Natural killer cell treated with Interleukin-12 subunit alpha and Interleukin-12 subunit beta and Interleukin-15 and Interleukin-18, amount 100 ng/mL, for 72 hours (primary cell): ENCODE measurements at regions not wholly inside any gene's neighbourhood (a gene's known extent, or its start where the extent isn't known, plus 50 kb on each side); places are given as distances from the start of the nearest gene placed in this dataset.

Source experiments
- ATAC-seq, 2 donors: fragments of 150-1000 bp; cut with Tn5 transposase in 1 of 2; sonication (Bioruptor Pico), chemical (Tn5 transposase) in 1 of 2; 2 replicates each; pipeline ENCODE4 v1.10.0; 2021
- DNase-seq: peaks from one replicate; pipeline ENCODE4 v3.0.0; 2022; ENCODE audit warnings: low spot score
- H3K27ac Mint-ChIP-seq, 2 donors: 1 replicate in 1 of 2; 2 replicates in 1 of 2; pipeline ENCODE4 v1.8.0; 2022; ENCODE audit warnings: mixed read lengths in 2 of 2, mild to moderate bottlenecking in 1 of 2, moderate library complexity in 1 of 2
- H3K27me3 Mint-ChIP-seq, 2 donors: 1 replicate in 1 of 2; 2 replicates in 1 of 2; pipeline ENCODE4 v1.8.0; 2022; ENCODE audit warnings: mixed read lengths in 2 of 2
- H3K36me3 Mint-ChIP-seq: one replicate; pipeline ENCODE4 v1.8.0; 2022; ENCODE audit warnings: mixed read lengths
- H3K4me1 Mint-ChIP-seq, 2 donors: 1 replicate in 1 of 2; 2 replicates in 1 of 2; pipeline ENCODE4 v1.8.0; 2022; ENCODE audit warnings: low read depth in 2 of 2, mixed read lengths in 2 of 2, mild to moderate bottlenecking in 1 of 2
- H3K4me3 Mint-ChIP-seq: one replicate; pipeline ENCODE4 v1.8.0; 2022; ENCODE audit warnings: mixed read lengths
- H3K9me3 Mint-ChIP-seq: 2 replicates; pipeline ENCODE4 v1.8.0; 2022; ENCODE audit warnings: mixed read lengths

DNA sequence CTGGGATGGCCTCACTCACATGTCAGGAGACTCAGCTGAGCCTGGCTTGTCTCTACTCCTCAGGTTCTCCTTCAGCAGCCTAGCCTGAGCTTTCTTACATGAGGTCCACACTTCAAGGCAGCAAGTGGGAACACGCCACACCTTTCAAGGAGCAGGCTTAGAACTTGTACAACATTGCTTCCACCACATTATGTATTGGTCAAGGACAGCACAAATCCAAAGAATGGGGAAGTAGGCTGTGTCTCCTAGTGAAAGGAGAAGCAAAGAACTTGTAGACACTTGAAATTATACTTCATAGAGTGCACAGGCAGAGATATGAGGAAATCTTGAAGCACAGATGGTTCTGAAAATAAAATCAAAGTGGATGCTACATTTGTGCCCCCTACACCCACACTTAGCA lies 120.9 kb upstream of the NOCT start:
- H3K4me3 Mint-ChIP-seq, result no peak overlapping the region
- H3K27me3 Mint-ChIP-seq, result peaks cover 3 to 6% of the 10 kb centered on the region in 2 donors
- H3K36me3 Mint-ChIP-seq, result no peaks in the 10 kb centered on the region
- no peak for ATAC-seq
- DNase-seq, result no peak
- H3K9me3 Mint-ChIP-seq, result no peaks in the 10 kb centered on the region
- no peaks in the 10 kb centered on the region for H3K4me1 Mint-ChIP-seq
- H3K27ac Mint-ChIP-seq, result no peak overlapping the region

- H3K4me3 Mint-ChIP-seq, result no peak overlapping the region
- ATAC-seq, result no peak
Observed at GRCh38 chr4:138894011-138894410, 121.6 kb upstream of the NOCT start.

GRCh38 chr4:138892483-138893407 lies 122.8 kb upstream of the NOCT start:
- DNase-seq (no peak), ATAC-seq (peak in 1 of 2 donors; percentile 53)
- Mint-ChIP-seq H3K9me3 (no peaks in the 10 kb centered on the region), H3K36me3 (no peaks in the 10 kb centered on the region), H3K4me3 (no peak overlapping the region), H3K27me3 (peaks cover 5 to 6% of the 10 kb centered on the region in 2 donors), H3K27ac (no peak overlapping the region), H3K4me1 (no peaks in the 10 kb centered on the region)

More at GRCh38 chr4:138894011-138894410, 121.6 kb upstream of the NOCT start:
- H3K27ac Mint-ChIP-seq, result no peak overlapping the region
- H3K9me3 Mint-ChIP-seq, result no peaks in the 10 kb centered on the region
- H3K36me3 Mint-ChIP-seq, result no peaks in the 10 kb centered on the region
- DNase-seq, result no peak
- peaks cover 3 to 6% of the 10 kb centered on the region in 2 donors for H3K27me3 Mint-ChIP-seq
- H3K4me1 Mint-ChIP-seq, result no peaks in the 10 kb centered on the region

DNA sequence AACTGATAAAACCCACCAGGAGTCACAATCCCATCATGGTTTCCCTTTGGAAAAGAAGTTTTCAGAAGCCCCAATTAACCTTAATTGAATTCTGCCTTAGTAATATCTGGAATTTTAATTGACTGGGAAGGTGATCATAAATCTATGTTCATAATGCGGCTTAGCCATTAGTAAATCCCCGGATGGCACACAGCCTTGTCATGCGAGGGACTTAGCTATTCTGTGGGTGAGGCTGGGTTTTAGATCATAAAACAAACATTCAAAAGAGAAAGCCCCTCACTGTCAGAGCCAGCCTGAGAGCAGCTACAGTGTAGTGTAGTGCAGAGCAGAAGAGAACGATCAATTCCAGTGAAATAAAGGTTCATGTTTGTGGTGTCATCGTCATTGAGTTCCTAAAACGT lies 124.0 kb upstream of the NOCT start:
- no peak for DNase-seq
- ATAC-seq, result no peak
- H3K36me3 Mint-ChIP-seq, result no peaks in the 10 kb centered on the region
- H3K4me1 Mint-ChIP-seq, result no peaks in the 10 kb centered on the region
- peaks cover under 1 to 5% of the 10 kb centered on the region in 2 donors for H3K27me3 Mint-ChIP-seq
- no peak overlapping the region for H3K4me3 Mint-ChIP-seq
- H3K9me3 Mint-ChIP-seq, result no peaks in the 10 kb centered on the region
- H3K27ac Mint-ChIP-seq, result no peak overlapping the region

GRCh38 chr4:138890891-138891570 lies 124.5 kb upstream of the NOCT start:
- Mint-ChIP-seq H3K27me3 (peaks cover 0 to 4% of the 10 kb centered on the region in 2 donors), H3K4me1 (no peaks in the 10 kb centered on the region), H3K36me3 (no peaks in the 10 kb centered on the region), H3K27ac (no peak overlapping the region), H3K4me3 (no peak overlapping the region), H3K9me3 (no peaks in the 10 kb centered on the region)
- DNase-seq (no peak), ATAC-seq (no peak)

DNA sequence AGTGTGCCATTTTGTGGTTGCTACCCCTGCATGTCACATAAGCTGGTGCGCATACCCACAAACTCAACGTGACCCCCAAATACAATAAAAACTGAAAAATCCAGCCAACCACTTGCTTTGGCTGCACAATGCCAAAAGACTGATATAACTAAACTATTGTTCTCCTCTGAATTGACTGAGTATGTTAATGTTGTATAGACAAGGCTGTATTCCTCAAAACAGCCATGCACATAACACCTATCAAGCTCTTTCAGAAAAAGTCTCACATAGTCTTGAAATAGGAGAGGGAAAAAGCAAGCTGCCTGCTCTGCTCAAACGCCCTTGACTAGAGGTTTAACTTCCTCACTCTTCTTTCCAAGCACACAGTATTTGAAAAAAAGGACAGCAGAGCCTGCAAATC lies 126.4 kb upstream of the NOCT start:
- no peaks in the 10 kb centered on the region for H3K4me1 Mint-ChIP-seq
- H3K4me3 Mint-ChIP-seq, result no peak overlapping the region
- peaks cover 2 to 3% of the 10 kb centered on the region in 2 donors for H3K27me3 Mint-ChIP-seq
- no peaks in the 10 kb centered on the region for H3K9me3 Mint-ChIP-seq
- H3K27ac Mint-ChIP-seq, result no peak overlapping the region
- ATAC-seq, result no peak
- no peak for DNase-seq
- no peaks in the 10 kb centered on the region for H3K36me3 Mint-ChIP-seq

- Mint-ChIP-seq H3K36me3 (no peaks in the 10 kb centered on the region), H3K9me3 (no peaks in the 10 kb centered on the region), H3K27me3 (peaks cover 2 to 7% of the 10 kb centered on the region in 2 donors), H3K4me1 (no peaks in the 10 kb centered on the region), H3K4me3 (no peak overlapping the region), H3K27ac (no peak overlapping the region)
- ATAC-seq (no peak), DNase-seq (no peak)
Observed at GRCh38 chr4:138887741-138888140, 127.8 kb upstream of the NOCT start.

GRCh38 chr4:138887341-138887740 lies 128.2 kb upstream of the NOCT start:
- no peaks in the 10 kb centered on the region for H3K9me3 Mint-ChIP-seq
- H3K27me3 Mint-ChIP-seq, result peaks cover 2 to 7% of the 10 kb centered on the region in 2 donors
- H3K4me1 Mint-ChIP-seq, result no peaks in the 10 kb centered on the region
- DNase-seq, result no peak
- H3K36me3 Mint-ChIP-seq, result no peaks in the 10 kb centered on the region
- no peak overlapping the region for H3K27ac Mint-ChIP-seq
- no peak overlapping the region for H3K4me3 Mint-ChIP-seq
- ATAC-seq, result no peak

- Mint-ChIP-seq H3K9me3 (no peaks in the 10 kb centered on the region), H3K36me3 (no peaks in the 10 kb centered on the region), H3K27me3 (peaks cover 0 to 8% of the 10 kb centered on the region in 2 donors), H3K4me3 (no peak overlapping the region), H3K27ac (no peak overlapping the region), H3K4me1 (no peaks in the 10 kb centered on the region)
- no peak for DNase-seq
- no peak for ATAC-seq
Observed at GRCh38 chr4:138879757-138880156, 135.8 kb upstream of the NOCT start.

GRCh38 chr4:138875891-138876608 lies 139.5 kb upstream of the NOCT start:
- Mint-ChIP-seq H3K9me3 (no peaks in the 10 kb centered on the region), H3K27me3 (peaks cover 3 to 24% of the 10 kb centered on the region in 2 donors), H3K27ac (no peak overlapping the region), H3K4me3 (no peak overlapping the region), H3K36me3 (no peaks in the 10 kb centered on the region), H3K4me1 (no peaks in the 10 kb centered on the region)
- ATAC-seq (no peak), DNase-seq (no peak)

DNA sequence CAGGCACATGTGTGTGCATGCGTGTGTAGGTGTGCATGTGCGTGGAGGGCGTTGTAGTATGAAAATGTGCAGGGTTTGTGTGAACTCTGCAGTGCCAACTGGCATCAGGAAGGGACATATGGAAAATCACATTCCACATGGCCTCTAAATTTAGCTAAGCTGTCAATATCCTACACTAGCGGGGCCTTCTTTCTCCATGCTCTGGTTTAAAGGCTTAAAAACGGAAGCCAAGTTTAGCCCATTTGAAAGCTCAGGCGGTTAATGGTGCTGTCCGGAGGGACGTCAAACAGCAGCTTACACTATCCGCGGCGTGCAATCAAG lies 144.1 kb upstream of the NOCT start:
- no peak for ATAC-seq
- Mint-ChIP-seq H3K4me1 (no peaks in the 10 kb centered on the region), H3K9me3 (no peaks in the 10 kb centered on the region), H3K36me3 (no peaks in the 10 kb centered on the region), H3K4me3 (no peak overlapping the region), H3K27me3 (peaks cover 6 to 25% of the 10 kb centered on the region in 2 donors), H3K27ac (no peak overlapping the region)
- DNase-seq, result no peak

DNA sequence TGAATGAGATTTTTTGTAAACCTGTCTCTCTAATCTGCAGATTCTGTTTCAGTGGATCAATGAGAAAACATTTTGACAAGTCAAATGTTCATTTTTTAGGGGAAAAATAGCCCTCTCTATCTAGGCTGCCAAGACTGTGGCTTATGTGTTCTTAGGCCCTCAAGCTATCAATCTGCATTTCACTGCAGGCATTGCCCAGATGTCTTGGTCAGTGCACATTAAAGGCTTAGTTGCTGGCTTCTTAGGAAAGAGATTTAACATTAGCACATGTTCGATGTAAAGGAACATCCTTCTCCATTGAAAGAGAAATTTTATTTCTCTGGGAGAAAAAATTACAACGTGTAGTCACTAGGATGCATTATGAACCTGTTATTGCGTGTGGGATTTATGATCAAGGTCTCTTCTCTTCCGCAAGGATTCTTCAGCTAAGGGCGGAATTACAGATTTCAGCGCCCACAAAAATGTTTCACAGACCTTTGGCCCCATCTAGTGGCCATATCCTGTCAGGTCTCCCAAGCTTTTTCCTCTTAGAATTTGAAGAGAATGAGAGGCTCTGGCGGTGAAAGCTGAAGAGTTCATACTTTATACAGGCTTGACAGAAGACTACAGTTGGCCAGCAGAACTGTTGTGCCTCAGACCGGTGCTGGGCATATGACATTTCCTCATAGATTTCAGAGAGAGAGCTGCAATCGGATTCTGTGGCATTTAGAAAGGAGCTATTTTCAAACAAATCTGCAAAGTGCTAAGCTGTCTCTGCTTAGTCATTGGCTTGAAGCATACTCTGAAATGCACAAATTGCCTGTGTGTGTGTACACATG lies 144.6 kb upstream of the NOCT start:
- Mint-ChIP-seq H3K27me3 (peaks cover 6 to 25% of the 10 kb centered on the region in 2 donors), H3K36me3 (no peaks in the 10 kb centered on the region), H3K9me3 (no peaks in the 10 kb centered on the region), H3K4me3 (no peak overlapping the region), H3K27ac (no peak overlapping the region), H3K4me1 (no peaks in the 10 kb centered on the region)
- no peak for ATAC-seq
- no peak for DNase-seq

DNA sequence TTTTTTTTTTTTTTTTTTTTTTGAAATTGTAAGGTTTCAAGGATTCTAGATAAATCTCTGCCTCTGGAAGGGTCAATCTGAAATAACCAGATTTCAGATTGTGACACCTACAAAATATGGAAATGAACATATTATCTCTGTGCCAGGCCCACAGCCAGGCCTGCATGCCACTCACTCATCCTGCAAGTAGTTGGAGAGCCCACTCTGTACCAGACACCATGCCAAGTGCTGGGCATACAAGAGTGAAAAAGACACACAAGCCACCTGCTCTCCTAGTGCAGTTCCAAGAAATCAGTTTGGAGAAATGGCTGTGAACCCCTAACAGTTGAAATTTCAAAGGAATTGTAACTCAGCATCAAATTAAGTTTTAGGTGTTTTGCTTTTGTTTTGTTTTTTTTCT lies 145.9 kb upstream of the NOCT start:
- Mint-ChIP-seq H3K4me1 (no peaks in the 10 kb centered on the region), H3K27ac (no peak overlapping the region), H3K4me3 (no peak overlapping the region), H3K9me3 (no peaks in the 10 kb centered on the region), H3K36me3 (no peaks in the 10 kb centered on the region), H3K27me3 (peaks cover 9 to 22% of the 10 kb centered on the region in 2 donors)
- ATAC-seq, result no peak
- no peak for DNase-seq
